Transverse colon (tissue), 4 donors: ENCODE measurements at regions not wholly inside any gene's neighbourhood (a gene's known extent, or its start where the extent isn't known, plus 50 kb on each side); places are given as distances from the start of the nearest gene placed in this dataset.

Source experiments
- DNase-seq: peaks from one replicate; pipeline ENCODE4 v3.0.0-alpha.2; 2019
- H3K27ac ChIP-seq, 4 donors: fragments of 200-600 bp; sonication (generic); 2 replicates each; pipeline ENCODE4 v1.5.1; 2016 to 2018; ENCODE audit warnings: inconsistent platforms in 4 of 4
- H3K27me3 ChIP-seq: fragments of 200-600 bp; sonication (generic); 2 replicates; pipeline ENCODE4 v1.5.1; 2017; ENCODE audit warnings: inconsistent platforms
- H3K36me3 ChIP-seq, 4 donors: fragments of 200-600 bp; sonication (generic); 2 replicates each; pipeline ENCODE4 v1.5.1; 2017 to 2019; ENCODE audit warnings: inconsistent platforms in 4 of 4
- H3K4me1 ChIP-seq, 4 donors: fragments of 200-600 bp; sonication (generic); 2 replicates each; pipeline ENCODE4 v1.5.1; 2017 to 2020; ENCODE audit warnings: inconsistent platforms in 4 of 4
- H3K4me3 ChIP-seq, 4 donors: fragments of 200-600 bp; sonication (generic); 1 replicate in 1 of 4; 2 replicates in 3 of 4; pipeline versions ENCODE4 v1.5.1 to v1.6.1; 2017 to 2019; ENCODE audit warnings: inconsistent platforms in 4 of 4
- H3K9me3 ChIP-seq, 2 donors: fragments of 200-600 bp; sonication (generic); 2 replicates each; pipeline ENCODE4 v1.5.1; 2017 to 2019; ENCODE audit warnings: inconsistent platforms in 2 of 2
- CTCF ChIP-seq, 5 experiments: fragments of 200-600 bp in 3 of 5; fragments of 450-650 bp in 2 of 5; sonication (generic) in 3 of 5; IDR thresholded peaks; 1 replicate in 2 of 5; 2 replicates in 3 of 5; pipeline ENCODE4 v1.5.1; 2016 to 2017; ENCODE audit warnings: antibody characterized with exemption in 5 of 5, inconsistent platforms in 3 of 5, mild to moderate bottlenecking in 2 of 5, moderate library complexity in 1 of 5
- EP300 ChIP-seq: sonication (generic); formaldehyde crosslinking; IDR thresholded peaks from one replicate; pipeline ENCODE4 v1.6.1; 2017; ENCODE audit warnings: antibody characterized with exemption, low read depth
- POLR2A ChIP-seq: fragments of 450-650 bp; IDR thresholded peaks from one replicate; pipeline ENCODE4 v1.6.1; 2016; ENCODE audit warnings: antibody characterized with exemption, mild to moderate bottlenecking, moderate library complexity
- POLR2AphosphoS5 ChIP-seq, 3 donors: sonication (generic); formaldehyde crosslinking; IDR thresholded peaks; one replicate each; pipeline ENCODE4 v1.6.1; 2016; ENCODE audit warnings: antibody characterized with exemption in 3 of 3
- WGBS, 2 donors: methylation state at CpG; one replicate each; pipeline ENCODE4 v1.1.5; 2018; ENCODE audit warnings: low coverage in 1 of 2; 5-methylcytosine and 5-hydroxymethylcytosine counted together
- in situ Hi-C, 4 donors: fragments of 200-750 bp; cut with MboI; loops; one replicate each; pipeline versions ENCODE4 v1.15.0 to v1.15.1; 2017; ENCODE audit warnings: low sequenced_read_pairs in 3 of 4, low pct_ligation_motif_present in 1 of 4, low pct_unique_long_range_greater_than_20kb in 1 of 4
- intact Hi-C: fragments of 100-400 bp; cut with DNase I; formaldehyde crosslinking; loops from one replicate; pipeline ENCODE4 v1.15.1; 2023; ENCODE audit warnings: low total_unique reads

GRCh38 chr7:80403686-80404241 lies 108.1 kb downstream of the GNAT3 start:
- H3K27me3 ChIP-seq = no peaks in the 10 kb centered on the region
- 57 to 66% methylated on average over 1 of the region's 1 CpG for WGBS, 2 donors

GRCh38 chr7:80401708-80402107 lies 110.2 kb downstream of the GNAT3 start:
- TF ChIP-seq POLR2A (no peak), CTCF (IDR thresholded peaks at IDR 0.05) (no peak), POLR2AphosphoS5 (IDR thresholded peaks at IDR 0.05) (no peak), EP300 (no peak)
- H3K4me1 ChIP-seq = no peaks in the 10 kb centered on the region
- no peaks in the 10 kb centered on the region for H3K36me3 ChIP-seq
- H3K27me3 ChIP-seq = no peaks in the 10 kb centered on the region
- H3K9me3 ChIP-seq = no peaks in the 10 kb centered on the region
- no peak overlapping the region for H3K4me3 ChIP-seq
- no peak overlapping the region for H3K27ac ChIP-seq
- intact Hi-C loops (no loop called here), in situ Hi-C loops (no loop called here)
- DNase-seq = no peak
- WGBS, 2 donors = 81 to 83% methylated on average over 1 of the region's 1 CpG

More at GRCh38 chr7:80403686-80404241, 108.1 kb downstream of the GNAT3 start:
- Histone ChIP-seq H3K4me3 (no peak overlapping the region), H3K4me1 (no peaks in the 10 kb centered on the region), H3K36me3 (no peaks in the 10 kb centered on the region), H3K27ac (no peak overlapping the region), H3K9me3 (no peaks in the 10 kb centered on the region)
- in situ Hi-C loops (no loop called here), intact Hi-C loops (no loop called here)
- no peak for DNase-seq
- no peak for TF ChIP-seq EP300
- no peak for TF ChIP-seq CTCF (IDR thresholded peaks at IDR 0.05)
- no peak for TF ChIP-seq POLR2AphosphoS5 (IDR thresholded peaks at IDR 0.05)
- TF ChIP-seq POLR2A = no peak

GRCh38 chr7:80393786-80394185 lies 118.1 kb downstream of the GNAT3 start:
- DNase-seq = no peak
- 50 to 63% methylated on average over 2 of the region's 2 CpGs for WGBS, 2 donors
- intact Hi-C loops = loop anchor here (10.0 kb wide), 2 partner anchors 259 to 299 kb away; partner anchors contain the start of gene GNAI1
- no peak overlapping the region for H3K4me3 ChIP-seq
- in situ Hi-C loops = loop anchor here (10.0 to 25.0 kb wide), 4 partner anchors 106 to 306 kb away; partner anchors contain the start of gene GNAI1 (in 1 of the 4)
- no peaks in the 10 kb centered on the region for H3K27me3 ChIP-seq
- no peaks in the 10 kb centered on the region for H3K36me3 ChIP-seq
- TF ChIP-seq POLR2A = no peak
- no peak for TF ChIP-seq EP300
- no peak for TF ChIP-seq POLR2AphosphoS5 (IDR thresholded peaks at IDR 0.05)
- no peaks in the 10 kb centered on the region for H3K9me3 ChIP-seq
- no peak overlapping the region for H3K27ac ChIP-seq
- no peaks in the 10 kb centered on the region for H3K4me1 ChIP-seq

GRCh38 chr7:80392229-80393169 lies 119.4 kb downstream of the GNAT3 start:
- no peaks in the 10 kb centered on the region for H3K9me3 ChIP-seq
- no peaks in the 10 kb centered on the region for H3K36me3 ChIP-seq
- WGBS, 2 donors = 68 to 75% methylated on average over 3 to 4 of the region's 4 CpGs
- DNase-seq = no peak
- peak; percentile 53 to 68 (median 59) for TF ChIP-seq CTCF (IDR thresholded peaks at IDR 0.05)
- TF ChIP-seq POLR2AphosphoS5 (IDR thresholded peaks at IDR 0.05) = no peak
- TF ChIP-seq EP300 = no peak
- no peaks in the 10 kb centered on the region for H3K4me1 ChIP-seq
- no peaks in the 10 kb centered on the region for H3K27me3 ChIP-seq
- no peak overlapping the region for H3K27ac ChIP-seq
- in situ Hi-C loops = loop anchor here (10.0 to 25.0 kb wide), 4 partner anchors 105 to 305 kb away; partner anchors contain the start of gene GNAI1 (in 1 of the 4)
- intact Hi-C loops = loop anchor here (10.0 kb wide), 2 partner anchors 258 to 298 kb away; partner anchors contain the start of gene GNAI1
- no peak overlapping the region for H3K4me3 ChIP-seq
